ENCODE measurements at regions not wholly inside any gene's neighbourhood (a gene's known extent, or its start where the extent isn't known, plus 50 kb on each side); places are given as distances from the start of the nearest gene placed in this dataset.

DNA sequence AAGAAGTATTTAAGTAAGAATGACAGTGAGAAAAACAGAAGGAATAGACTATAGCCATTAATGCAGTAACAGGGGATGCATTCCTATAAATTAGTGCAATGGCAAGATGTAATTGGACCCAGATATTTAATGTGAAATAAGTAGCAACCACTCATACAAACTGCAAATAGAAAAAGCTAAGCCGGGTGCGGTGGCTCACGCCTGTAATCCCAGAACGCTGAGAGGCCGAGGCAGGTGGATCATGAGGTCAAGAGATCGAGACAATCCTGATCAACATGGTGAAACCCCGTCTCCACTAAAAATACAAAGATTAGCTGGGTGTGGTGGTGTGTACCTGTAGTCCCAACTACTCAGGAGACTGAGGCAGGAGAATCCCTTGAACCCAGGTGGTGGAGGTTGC is 845.8 kb downstream of the PDHA2 start:
- no peaks in the 10 kb centered on the region for H3K36me3 ChIP-seq (ENCODE audit: insufficient read depth)

More for the DNA sequence above, 845.8 kb downstream of the PDHA2 start:
- Histone ChIP-seq H3K27me3 (ENCODE audit: insufficient read depth) (no peaks in the 10 kb centered on the region), H3F3A (replicated peaks; ENCODE audit: low read depth) (no peaks in the 10 kb centered on the region), H3K4me2 (no peak overlapping the region), H3K27ac (ENCODE audit: low read depth) (no peak overlapping the region), H3K4me1 (ENCODE audit: insufficient read depth) (no peaks in the 10 kb centered on the region), H3K4me3 (no peak overlapping the region), H2AFZ (no peak overlapping the region), H3K9me2 (ENCODE audit: insufficient read depth) (0 out of 2 replicates have a peak, but pooled peaks cover 8% of the 10 kb centered on the region), H3K79me2 (replicated peaks; ENCODE audit: insufficient read depth) (no peaks in the 10 kb centered on the region), H4K20me1 (replicated peaks; ENCODE audit: insufficient read depth) (no peaks in the 10 kb centered on the region)
- H3K9me3 Mint-ChIP-seq = no peaks in the 10 kb centered on the region
- DNase-seq (ENCODE audit: low spot score) (no peak), ATAC-seq (no peak)
- H3K36me3 Mint-ChIP-seq (ENCODE audit: low read depth) = no peaks in the 10 kb centered on the region
- no peak overlapping the region for H3K4me3 Mint-ChIP-seq
- TF ChIP-seq STAT1 (IDR thresholded peaks at IDR 0.05; ENCODE audit: unreplicated experiment) (no peak), JUNB (IDR thresholded peaks at IDR 0.05; ENCODE audit: unreplicated experiment) (no peak), CREB1 (CRISPR knock-in tag; IDR thresholded peaks at IDR 0.05; ENCODE audit: low read depth) (no peak), ZNF114 (CRISPR knock-in tag; IDR thresholded peaks at IDR 0.05) (no peak), NANOG (IDR thresholded peaks at IDR 0.05; ENCODE audit: borderline replicate concordance) (no peak), EZH2 (IDR thresholded peaks at IDR 0.05; ENCODE audit: low read depth, unreplicated experiment) (no peak), ZNF331 (CRISPR knock-in tag; IDR thresholded peaks at IDR 0.05; ENCODE audit: low read depth) (no peak)
- TF ChIP-seq, protein P1, sequence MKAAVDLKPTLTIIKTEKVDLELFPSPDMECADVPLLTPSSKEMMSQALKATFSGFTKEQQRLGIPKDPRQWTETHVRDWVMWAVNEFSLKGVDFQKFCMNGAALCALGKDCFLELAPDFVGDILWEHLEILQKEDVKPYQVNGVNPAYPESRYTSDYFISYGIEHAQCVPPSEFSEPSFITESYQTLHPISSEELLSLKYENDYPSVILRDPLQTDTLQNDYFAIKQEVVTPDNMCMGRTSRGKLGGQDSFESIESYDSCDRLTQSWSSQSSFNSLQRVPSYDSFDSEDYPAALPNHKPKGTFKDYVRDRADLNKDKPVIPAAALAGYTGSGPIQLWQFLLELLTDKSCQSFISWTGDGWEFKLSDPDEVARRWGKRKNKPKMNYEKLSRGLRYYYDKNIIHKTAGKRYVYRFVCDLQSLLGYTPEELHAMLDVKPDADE (IDR thresholded peaks at IDR 0.05) = no peak
- TF ChIP-seq, protein P2, sequence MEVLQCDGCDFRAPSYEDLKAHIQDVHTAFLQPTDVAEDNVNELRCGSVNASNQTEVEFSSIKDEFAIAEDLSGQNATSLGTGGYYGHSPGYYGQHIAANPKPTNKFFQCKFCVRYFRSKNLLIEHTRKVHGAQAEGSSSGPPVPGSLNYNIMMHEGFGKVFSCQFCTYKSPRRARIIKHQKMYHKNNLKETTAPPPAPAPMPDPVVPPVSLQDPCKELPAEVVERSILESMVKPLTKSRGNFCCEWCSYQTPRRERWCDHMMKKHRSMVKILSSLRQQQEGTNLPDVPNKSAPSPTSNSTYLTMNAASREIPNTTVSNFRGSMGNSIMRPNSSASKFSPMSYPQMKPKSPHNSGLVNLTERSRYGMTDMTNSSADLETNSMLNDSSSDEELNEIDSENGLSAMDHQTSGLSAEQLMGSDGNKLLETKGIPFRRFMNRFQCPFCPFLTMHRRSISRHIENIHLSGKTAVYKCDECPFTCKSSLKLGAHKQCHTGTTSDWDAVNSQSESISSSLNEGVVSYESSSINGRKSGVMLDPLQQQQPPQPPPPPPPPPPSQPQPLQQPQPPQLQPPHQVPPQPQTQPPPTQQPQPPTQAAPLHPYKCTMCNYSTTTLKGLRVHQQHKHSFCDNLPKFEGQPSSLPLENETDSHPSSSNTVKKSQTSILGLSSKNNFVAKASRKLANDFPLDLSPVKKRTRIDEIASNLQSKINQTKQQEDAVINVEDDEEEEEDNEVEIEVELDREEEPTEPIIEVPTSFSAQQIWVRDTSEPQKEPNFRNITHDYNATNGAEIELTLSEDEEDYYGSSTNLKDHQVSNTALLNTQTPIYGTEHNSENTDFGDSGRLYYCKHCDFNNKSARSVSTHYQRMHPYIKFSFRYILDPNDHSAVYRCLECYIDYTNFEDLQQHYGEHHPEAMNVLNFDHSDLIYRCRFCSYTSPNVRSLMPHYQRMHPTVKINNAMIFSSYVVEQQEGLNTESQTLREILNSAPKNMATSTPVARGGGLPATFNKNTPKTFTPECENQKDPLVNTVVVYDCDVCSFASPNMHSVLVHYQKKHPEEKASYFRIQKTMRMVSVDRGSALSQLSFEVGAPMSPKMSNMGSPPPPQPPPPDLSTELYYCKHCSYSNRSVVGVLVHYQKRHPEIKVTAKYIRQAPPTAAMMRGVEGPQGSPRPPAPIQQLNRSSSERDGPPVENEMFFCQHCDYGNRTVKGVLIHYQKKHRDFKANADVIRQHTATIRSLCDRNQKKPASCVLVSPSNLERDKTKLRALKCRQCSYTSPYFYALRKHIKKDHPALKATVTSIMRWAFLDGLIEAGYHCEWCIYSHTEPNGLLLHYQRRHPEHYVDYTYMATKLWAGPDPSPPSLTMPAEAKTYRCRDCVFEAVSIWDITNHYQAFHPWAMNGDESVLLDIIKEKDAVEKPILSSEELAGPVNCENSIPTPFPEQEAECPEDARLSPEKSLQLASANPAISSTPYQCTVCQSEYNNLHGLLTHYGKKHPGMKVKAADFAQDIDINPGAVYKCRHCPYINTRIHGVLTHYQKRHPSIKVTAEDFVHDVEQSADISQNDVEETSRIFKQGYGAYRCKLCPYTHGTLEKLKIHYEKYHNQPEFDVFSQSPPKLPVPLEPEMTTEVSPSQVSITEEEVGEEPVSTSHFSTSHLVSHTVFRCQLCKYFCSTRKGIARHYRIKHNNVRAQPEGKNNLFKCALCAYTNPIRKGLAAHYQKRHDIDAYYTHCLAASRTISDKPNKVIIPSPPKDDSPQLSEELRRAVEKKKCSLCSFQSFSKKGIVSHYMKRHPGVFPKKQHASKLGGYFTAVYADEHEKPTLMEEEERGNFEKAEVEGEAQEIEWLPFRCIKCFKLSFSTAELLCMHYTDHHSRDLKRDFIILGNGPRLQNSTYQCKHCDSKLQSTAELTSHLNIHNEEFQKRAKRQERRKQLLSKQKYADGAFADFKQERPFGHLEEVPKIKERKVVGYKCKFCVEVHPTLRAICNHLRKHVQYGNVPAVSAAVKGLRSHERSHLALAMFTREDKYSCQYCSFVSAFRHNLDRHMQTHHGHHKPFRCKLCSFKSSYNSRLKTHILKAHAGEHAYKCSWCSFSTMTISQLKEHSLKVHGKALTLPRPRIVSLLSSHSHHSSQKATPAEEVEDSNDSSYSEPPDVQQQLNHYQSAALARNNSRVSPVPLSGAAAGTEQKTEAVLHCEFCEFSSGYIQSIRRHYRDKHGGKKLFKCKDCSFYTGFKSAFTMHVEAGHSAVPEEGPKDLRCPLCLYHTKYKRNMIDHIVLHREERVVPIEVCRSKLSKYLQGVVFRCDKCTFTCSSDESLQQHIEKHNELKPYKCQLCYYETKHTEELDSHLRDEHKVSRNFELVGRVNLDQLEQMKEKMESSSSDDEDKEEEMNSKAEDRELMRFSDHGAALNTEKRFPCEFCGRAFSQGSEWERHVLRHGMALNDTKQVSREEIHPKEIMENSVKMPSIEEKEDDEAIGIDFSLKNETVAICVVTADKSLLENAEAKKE (CRISPR knock-in tag; IDR thresholded peaks at IDR 0.05) = no peak
- TF ChIP-seq, protein P3, sequence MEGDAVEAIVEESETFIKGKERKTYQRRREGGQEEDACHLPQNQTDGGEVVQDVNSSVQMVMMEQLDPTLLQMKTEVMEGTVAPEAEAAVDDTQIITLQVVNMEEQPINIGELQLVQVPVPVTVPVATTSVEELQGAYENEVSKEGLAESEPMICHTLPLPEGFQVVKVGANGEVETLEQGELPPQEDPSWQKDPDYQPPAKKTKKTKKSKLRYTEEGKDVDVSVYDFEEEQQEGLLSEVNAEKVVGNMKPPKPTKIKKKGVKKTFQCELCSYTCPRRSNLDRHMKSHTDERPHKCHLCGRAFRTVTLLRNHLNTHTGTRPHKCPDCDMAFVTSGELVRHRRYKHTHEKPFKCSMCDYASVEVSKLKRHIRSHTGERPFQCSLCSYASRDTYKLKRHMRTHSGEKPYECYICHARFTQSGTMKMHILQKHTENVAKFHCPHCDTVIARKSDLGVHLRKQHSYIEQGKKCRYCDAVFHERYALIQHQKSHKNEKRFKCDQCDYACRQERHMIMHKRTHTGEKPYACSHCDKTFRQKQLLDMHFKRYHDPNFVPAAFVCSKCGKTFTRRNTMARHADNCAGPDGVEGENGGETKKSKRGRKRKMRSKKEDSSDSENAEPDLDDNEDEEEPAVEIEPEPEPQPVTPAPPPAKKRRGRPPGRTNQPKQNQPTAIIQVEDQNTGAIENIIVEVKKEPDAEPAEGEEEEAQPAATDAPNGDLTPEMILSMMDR (conservative IDR thresholded peaks at IDR 0.05; ENCODE audit: low read depth in 2 of 2) = no peak
- TF ChIP-seq, protein P4, sequence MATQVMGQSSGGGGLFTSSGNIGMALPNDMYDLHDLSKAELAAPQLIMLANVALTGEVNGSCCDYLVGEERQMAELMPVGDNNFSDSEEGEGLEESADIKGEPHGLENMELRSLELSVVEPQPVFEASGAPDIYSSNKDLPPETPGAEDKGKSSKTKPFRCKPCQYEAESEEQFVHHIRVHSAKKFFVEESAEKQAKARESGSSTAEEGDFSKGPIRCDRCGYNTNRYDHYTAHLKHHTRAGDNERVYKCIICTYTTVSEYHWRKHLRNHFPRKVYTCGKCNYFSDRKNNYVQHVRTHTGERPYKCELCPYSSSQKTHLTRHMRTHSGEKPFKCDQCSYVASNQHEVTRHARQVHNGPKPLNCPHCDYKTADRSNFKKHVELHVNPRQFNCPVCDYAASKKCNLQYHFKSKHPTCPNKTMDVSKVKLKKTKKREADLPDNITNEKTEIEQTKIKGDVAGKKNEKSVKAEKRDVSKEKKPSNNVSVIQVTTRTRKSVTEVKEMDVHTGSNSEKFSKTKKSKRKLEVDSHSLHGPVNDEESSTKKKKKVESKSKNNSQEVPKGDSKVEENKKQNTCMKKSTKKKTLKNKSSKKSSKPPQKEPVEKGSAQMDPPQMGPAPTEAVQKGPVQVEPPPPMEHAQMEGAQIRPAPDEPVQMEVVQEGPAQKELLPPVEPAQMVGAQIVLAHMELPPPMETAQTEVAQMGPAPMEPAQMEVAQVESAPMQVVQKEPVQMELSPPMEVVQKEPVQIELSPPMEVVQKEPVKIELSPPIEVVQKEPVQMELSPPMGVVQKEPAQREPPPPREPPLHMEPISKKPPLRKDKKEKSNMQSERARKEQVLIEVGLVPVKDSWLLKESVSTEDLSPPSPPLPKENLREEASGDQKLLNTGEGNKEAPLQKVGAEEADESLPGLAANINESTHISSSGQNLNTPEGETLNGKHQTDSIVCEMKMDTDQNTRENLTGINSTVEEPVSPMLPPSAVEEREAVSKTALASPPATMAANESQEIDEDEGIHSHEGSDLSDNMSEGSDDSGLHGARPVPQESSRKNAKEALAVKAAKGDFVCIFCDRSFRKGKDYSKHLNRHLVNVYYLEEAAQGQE (IDR thresholded peaks at IDR 0.05; ENCODE audit: unreplicated experiment) = no peak
- H3K27ac Mint-ChIP-seq = no peak overlapping the region
- H3K4me1 Mint-ChIP-seq = no peaks in the 10 kb centered on the region
- no peaks in the 10 kb centered on the region for H3K27me3 Mint-ChIP-seq (ENCODE audit: insufficient read depth, low read depth, poor library complexity)

Data from GM23338 (cell line).